Colon (tissue), 2 donors: ENCODE measurements at regions not wholly inside any gene's neighbourhood (a gene's known extent, or its start where the extent isn't known, plus 50 kb on each side); places are given as distances from the start of the nearest gene placed in this dataset.

ENCODE experiments used
- FAIRE-seq: peaks from 2 replicates; lab custom pipeline; 2012; peaks lifted over from hg19 to GRCh38; lab: Jason Lieb, UNC
- donor health status: control.
- donor health status: control.

- no peak for FAIRE-seq
Observed at GRCh38 chr15:69990566-69991421, 106.9 kb downstream of the TLE3 start.

- no peak for FAIRE-seq
Observed at GRCh38 chr15:69991551-69991980, 106.2 kb downstream of the TLE3 start.

GRCh38 chr15:69992348-69992747 is 105.4 kb downstream of the TLE3 start:
- FAIRE-seq = no peak

- no peak for FAIRE-seq
Observed at GRCh38 chr15:69994429-69995205, 103.1 kb downstream of the TLE3 start.

GRCh38 chr15:69996321-69997160 is 101.2 kb downstream of the TLE3 start:
- no peak for FAIRE-seq

- FAIRE-seq = no peak
Observed at GRCh38 chr15:69997161-69997485, 100.6 kb downstream of the TLE3 start.
